ENCODE measurements at regions not wholly inside any gene's neighbourhood (a gene's known extent, or its start where the extent isn't known, plus 50 kb on each side); places are given as distances from the start of the nearest gene placed in this dataset.
A peak's percentile ranks its signal among the peaks of the same experiment; 100 is the strongest.

DNA sequence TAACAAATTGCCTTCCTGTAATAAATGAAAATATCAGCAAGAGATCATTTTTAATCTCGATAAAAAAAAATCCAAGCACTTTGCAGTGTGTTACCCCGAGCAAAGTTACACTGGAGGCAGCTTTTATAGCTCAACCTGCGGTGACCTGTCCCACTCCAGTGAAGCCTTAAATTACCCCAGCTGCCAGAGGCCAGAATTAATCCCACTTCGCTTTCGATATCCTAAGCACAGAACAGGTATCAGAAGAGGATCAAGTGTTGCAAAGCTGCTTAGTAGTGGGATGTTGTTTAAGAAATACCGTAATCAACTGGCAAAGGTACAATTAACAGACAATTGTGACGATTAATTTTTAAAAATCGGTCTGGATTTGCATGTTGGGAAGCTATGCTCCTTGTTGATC, 314.0 kb downstream of the AGTPBP1 start:
- no peak for DNase-seq

- DNase-seq = peak; percentile 31
Observed at GRCh38 chr9:85425153-85425611, 316.6 kb downstream of the AGTPBP1 start.

- no peak for DNase-seq
Observed at GRCh38 chr9:85423422-85423821, 318.3 kb downstream of the AGTPBP1 start.

DNA sequence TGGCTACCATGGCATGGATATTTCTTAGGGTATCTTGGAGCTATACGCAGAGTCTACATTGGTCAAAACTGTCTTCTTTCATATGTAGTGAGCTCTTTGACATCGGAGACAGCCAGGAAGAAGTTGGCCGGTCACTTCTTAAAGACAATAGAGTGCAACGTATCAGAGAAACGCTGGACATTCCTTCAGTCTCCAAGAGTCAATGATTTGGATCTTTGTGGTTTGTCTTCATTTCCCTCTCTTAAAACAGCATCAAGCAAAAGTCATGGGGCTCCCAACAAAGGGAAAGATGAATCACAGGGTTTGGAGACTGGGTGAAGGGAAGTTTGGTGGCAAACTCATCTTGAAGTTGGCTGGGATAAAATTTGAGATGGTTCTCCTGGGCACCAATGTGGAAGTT, 320.1 kb downstream of the AGTPBP1 start:
- DNase-seq = no peak

DNA sequence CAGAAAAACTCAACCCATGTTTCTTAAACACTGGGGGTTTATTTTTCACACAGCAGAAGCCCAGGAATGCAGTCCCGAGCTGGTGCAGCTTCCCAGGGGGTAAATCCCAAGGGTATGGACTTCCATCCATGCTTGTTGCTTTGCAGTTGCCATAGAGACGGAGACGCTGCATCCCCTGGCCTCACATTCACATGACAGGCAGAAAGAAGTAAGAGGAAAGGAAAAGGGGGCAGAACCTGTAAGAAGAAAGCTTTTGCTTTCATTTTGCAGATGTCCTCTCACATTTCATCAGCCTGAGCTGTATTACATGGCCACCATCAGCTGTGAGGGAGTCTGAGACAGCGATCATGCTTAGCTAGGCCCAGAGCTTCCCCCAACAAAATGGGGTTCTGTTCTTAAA, 321.0 kb downstream of the AGTPBP1 start:
- DNase-seq = no peak

DNA sequence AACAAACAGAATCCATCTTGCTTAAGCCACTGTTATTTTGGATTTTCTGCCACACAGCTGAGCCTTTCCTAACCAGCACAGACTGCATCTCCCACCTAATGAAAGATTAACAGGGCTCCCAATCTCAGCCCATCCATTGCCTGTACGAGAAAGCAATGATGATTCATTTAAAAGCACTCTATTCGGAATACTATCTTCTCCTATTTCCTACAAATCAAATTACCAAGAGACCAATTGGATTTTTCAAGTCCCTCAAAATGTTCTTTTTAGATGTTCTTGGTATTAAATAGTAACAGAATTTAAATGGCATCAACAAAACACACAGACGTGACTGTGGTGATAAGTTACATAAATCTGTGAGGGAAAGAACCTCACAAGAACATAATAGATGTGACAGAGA, 324.1 kb downstream of the AGTPBP1 start:
- no peak for DNase-seq

- no peak for DNase-seq
Observed at GRCh38 chr9:85416715-85417114, 325.0 kb downstream of the AGTPBP1 start.

- no peak for DNase-seq
Observed at GRCh38 chr9:85414390-85414789, 327.4 kb downstream of the AGTPBP1 start.

- DNase-seq = peak; percentile 1
Observed at GRCh38 chr9:85408494-85408893, 333.3 kb downstream of the AGTPBP1 start.

GRCh38 chr9:85405566-85405950, 336.2 kb downstream of the AGTPBP1 start:
- DNase-seq = no peak

GRCh38 chr9:85404911-85405565, 336.7 kb downstream of the AGTPBP1 start:
- DNase-seq = no peak

DNA sequence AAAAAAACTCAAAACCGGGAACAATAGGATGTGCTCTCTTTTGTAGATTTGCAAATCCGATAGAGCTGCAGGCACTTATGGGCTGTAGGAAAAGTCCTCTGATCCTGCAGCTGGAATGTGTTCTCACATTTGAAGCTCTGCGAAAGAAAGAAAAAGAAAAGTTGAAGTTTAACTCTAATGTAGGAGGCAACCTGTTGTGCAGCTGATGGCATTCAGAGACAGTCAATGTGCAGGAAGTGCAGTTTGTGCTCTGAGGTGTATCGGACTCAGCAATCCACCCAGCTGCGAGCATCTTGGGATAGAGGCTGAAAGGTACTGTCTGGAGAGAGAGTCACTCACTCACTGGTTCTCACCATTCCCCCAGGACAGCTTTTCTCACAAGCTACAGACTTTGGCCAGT, 339.2 kb downstream of the AGTPBP1 start:
- DNase-seq = no peak

- no peak for DNase-seq
Observed at GRCh38 chr9:85401998-85402397, 339.8 kb downstream of the AGTPBP1 start.

GRCh38 chr9:85397005-85397404, 344.7 kb downstream of the AGTPBP1 start:
- DNase-seq = no peak

- DNase-seq = no peak
Observed at GRCh38 chr9:85392260-85392659, 349.5 kb downstream of the AGTPBP1 start.

DNA sequence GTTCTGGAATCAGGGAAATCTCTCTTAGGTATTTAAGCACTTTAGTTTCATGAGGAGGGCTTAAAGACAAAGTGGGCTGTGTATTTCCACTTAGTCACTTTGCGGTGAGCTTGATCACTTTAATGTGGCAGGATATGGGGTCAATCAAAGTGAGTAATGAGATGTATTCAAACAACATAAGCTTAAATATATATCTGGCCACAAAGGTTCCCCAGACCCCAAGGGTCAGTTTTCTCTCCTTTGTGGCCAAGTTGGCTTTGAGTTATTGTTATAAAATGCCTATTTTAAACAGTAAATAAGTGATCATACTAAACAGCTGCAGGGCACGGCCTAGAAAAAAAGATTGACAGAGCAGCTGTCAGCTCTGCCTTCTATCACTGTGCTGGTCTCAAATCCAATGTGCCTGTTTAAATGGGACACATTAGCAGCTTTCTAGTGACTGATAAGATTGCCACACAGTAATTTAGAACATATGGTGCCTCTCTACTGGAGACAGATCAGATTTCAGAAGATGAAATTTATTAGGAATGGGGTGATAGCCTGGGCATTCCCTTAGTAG, 363.9 kb downstream of the AGTPBP1 start:
- no peak for DNase-seq

DNA sequence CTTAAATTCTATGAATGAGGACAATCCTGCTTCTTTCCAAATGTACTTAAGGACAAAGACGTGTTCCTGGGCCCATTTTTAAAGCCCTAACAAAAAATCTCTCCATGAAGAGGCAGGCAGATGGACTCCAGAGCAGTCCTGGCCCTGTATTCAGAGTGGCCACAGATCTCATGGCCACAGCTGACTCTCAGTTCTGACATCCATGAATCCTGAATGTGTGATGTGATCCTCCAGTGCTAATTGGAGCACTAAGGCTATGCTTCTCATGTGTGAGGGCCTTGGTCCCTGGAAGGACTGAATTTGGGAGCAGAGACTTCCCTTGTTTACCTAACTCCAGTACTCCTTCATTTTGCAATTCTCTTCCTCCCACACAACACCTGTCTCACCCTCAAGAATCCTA, 373.0 kb downstream of the AGTPBP1 start:
- DNase-seq = no peak

GRCh38 chr9:85359161-85359560, 382.6 kb downstream of the AGTPBP1 start:
- no peak for DNase-seq

DNA sequence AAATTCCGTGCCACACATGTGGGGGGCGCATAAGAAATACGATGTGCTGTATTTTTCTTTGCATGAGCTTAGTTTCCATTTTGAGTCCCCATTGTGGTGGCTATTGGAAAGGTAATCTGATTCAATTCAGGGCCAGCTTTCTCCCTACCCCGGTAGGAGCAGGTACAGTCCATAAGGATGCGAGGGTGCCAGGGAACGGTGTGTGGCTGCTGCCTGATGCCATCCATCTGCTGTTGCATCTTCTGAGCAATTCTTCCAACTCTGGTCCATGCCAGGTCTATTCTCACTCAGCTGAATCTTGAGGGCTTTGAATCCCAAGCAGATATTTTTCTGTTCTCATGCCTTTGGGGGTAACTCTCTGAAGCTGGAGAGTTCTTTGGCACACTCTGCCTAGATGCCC, 392.7 kb downstream of the AGTPBP1 start:
- no peak for DNase-seq

DNA sequence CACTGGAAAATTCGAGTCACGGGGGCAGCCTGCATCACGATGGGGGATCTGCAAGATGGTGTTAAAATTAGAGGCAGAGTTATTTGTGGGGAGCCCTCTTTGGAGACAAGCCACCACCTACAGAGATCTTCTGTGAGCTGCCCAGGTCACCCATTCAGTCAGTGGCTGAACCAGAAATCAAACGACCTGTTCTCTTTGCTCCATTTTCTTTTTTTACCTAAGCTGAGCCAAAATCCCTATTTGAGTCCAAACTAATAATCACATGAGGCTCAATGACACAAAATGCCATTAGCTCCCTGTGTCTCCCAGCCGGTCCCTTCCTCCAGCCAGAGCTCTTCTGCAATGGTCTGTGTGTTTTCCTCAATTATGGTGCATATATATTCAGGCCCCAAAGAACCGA, 394.2 kb downstream of the AGTPBP1 start:
- no peak for DNase-seq

DNA sequence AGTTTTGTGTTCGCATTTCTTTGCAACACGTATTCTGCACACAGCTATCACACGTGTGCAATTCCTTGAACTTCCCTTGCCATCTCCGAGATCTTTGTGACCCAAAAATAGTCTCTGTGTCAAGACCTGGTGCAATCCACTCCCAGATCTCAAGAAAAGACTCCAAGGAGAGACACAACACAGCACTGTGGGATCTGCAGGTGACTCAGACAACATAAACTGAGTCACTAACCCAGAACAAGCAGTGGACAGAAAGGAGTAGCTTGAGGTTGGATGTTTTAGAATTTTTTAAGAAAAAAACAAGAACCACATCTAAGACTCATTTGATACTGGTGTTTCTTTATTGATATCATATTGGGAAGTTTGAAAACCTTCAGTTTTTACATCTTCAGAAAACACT, 396.9 kb downstream of the AGTPBP1 start:
- no peak for DNase-seq

- DNase-seq = no peak
Observed at GRCh38 chr9:85339338-85339737, 402.4 kb downstream of the AGTPBP1 start.

- no peak for DNase-seq
Observed at GRCh38 chr9:85334228-85334627, 407.5 kb downstream of the AGTPBP1 start.

DNA sequence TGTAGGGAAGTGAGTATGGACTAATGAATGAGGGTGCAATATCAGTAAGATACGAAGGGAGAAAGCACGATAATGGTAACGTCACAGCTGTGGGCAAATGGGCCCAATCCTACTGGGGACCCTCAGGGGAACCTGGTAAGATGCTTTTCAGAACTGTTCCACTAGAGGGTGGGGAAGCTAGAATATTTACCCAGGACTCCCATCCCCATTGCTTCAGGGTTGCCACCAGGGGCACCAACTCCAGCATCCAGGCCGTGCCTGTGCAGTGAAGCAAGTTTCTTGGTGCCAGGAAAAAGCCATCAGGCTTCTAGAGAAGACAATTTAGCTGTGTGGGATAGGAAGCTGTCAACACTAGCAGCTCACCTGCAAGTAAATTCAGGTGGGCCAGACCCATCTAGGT, 409.3 kb downstream of the AGTPBP1 start:
- DNase-seq = no peak

DNA sequence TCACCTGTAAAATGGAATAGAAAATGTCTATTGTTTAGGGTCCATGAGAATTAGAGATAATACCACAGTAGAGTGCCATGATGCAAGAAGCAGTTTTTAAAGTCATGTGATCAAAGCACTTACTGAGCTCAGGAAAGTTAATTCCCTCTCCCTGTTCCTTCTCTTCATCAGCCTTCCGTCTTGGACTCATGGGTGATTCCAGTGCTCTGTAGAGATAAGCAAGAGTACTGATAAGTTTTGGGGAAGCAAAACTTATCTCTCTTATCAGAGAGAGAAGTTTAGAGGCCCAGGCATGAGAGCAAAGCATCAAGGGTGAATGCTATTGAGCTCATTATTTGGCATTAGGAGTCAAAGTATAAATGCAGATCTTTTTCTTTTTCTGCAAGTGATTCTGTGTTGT, 410.1 kb downstream of the AGTPBP1 start:
- DNase-seq = no peak

Data from NCI-H510A (cell line).